Spleen (tissue), 11 donors: ENCODE measurements at regions not wholly inside any gene's neighbourhood (a gene's known extent, or its start where the extent isn't known, plus 50 kb on each side); places are given as distances from the start of the nearest gene placed in this dataset.

Source experiments
- DNase-seq: peaks from one replicate; pipeline ENCODE4 v3.0.0-alpha.2; 2020
- H3K27ac ChIP-seq, 8 donors: fragments of 200-600 bp; sonication (generic) in 7 of 8; 1 replicate in 4 of 8; 2 replicates in 4 of 8; pipeline versions ENCODE4 v1.5.0 to v1.8.0; 2016 to 2021; ENCODE audit warnings: inconsistent platforms in 4 of 8, mild to moderate bottlenecking in 4 of 8, moderate library complexity in 1 of 8
- H3K27me3 ChIP-seq, 7 donors: fragments of 200-600 bp; sonication (generic) in 6 of 7; replicated peaks in 1 of 7; 1 replicate in 4 of 7; 2 replicates in 3 of 7; pipeline versions ENCODE4 v1.5.0 to v1.8.0; 2016 to 2021; ENCODE audit warnings: inconsistent platforms in 3 of 7, mild to moderate bottlenecking in 1 of 7
- H3K36me3 ChIP-seq, 6 donors: fragments of 200-600 bp; sonication (generic) in 5 of 6; 1 replicate in 4 of 6; 2 replicates in 2 of 6; pipeline versions ENCODE4 v1.5.0 to v1.8.0; 2016 to 2021; ENCODE audit warnings: inconsistent platforms in 2 of 6
- H3K4me1 ChIP-seq, 6 donors: fragments of 200-600 bp; sonication (generic) in 5 of 6; 1 replicate in 3 of 6; 2 replicates in 3 of 6; pipeline versions ENCODE4 v1.5.0 to v1.8.0; 2016 to 2021; ENCODE audit warnings: inconsistent platforms in 3 of 6
- H3K4me3 ChIP-seq, 8 donors: fragments of 200-600 bp; sonication (generic) in 7 of 8; 1 replicate in 4 of 8; 2 replicates in 4 of 8; pipeline versions ENCODE4 v1.5.0 to v1.8.0; 2016 to 2021; ENCODE audit warnings: inconsistent platforms in 4 of 8, mild to moderate bottlenecking in 4 of 8, moderate library complexity in 2 of 8
- H3K9me3 ChIP-seq, 8 donors: fragments of 200-600 bp; sonication (generic) in 7 of 8; 1 replicate in 4 of 8; 2 replicates in 4 of 8; pipeline versions ENCODE4 v1.5.0 to v1.8.0; 2016 to 2021; ENCODE audit warnings: inconsistent platforms in 4 of 8
- CTCF ChIP-seq, 11 experiments: fragments of 200-600 bp in 7 of 11; fragments of 450-650 bp in 4 of 11; sonication (generic) in 4 of 11; IDR thresholded peaks in 8 of 11; conservative IDR thresholded peaks in 3 of 11; 1 replicate in 7 of 11; 2 replicates in 4 of 11; pipeline versions ENCODE4 v1.4.0 to v1.8.0; 2016 to 2021; ENCODE audit warnings: antibody characterized with exemption in 11 of 11, inconsistent platforms in 4 of 11, mild to moderate bottlenecking in 1 of 11
- POLR2A ChIP-seq, 3 donors: fragments of 450-650 bp; IDR thresholded peaks; one replicate each; pipeline ENCODE4 v1.5.1; 2017; ENCODE audit warnings: antibody characterized with exemption in 3 of 3, mild to moderate bottlenecking in 1 of 3
- POLR2AphosphoS5 ChIP-seq, 3 donors: sonication (generic); formaldehyde crosslinking; IDR thresholded peaks; one replicate each; pipeline ENCODE4 v1.5.1; 2017; ENCODE audit warnings: antibody characterized with exemption in 3 of 3
- WGBS, 5 donors: extraction: QIAGEN DNeasy Blood & Tissue Kit in 3 of 5; methylation state at CpG; one replicate each; pipeline versions ENCODE4 v1.1.5 to v1.1.7; 2013 to 2018; 5-methylcytosine and 5-hydroxymethylcytosine counted together
- intact Hi-C: fragments of 100-400 bp; cut with DNase I; formaldehyde crosslinking; loops from one replicate; pipeline ENCODE4 v1.15.0; 2023; ENCODE audit warnings: low total_unique reads
- donor health status: healthy with polysubstance abuse.
- donor health status: DM: no; HTN: no; CAD: no; lungs with moderate emphysema.
- donor health status: DM: no; HTN: no; CAD: no.
- donor health status: Bipolar disorder and iron deficiency.
- donor health status: healthy.
- donor health status: DM: no; HTN: no; CAD: no.
- donor health status: DM: yes; HTN: yes; CAD: no.

GRCh38 chr10:25820874-25821273 is 113.2 kb upstream of the MYO3A start:
- Histone ChIP-seq H3K27me3 (no peaks in the 10 kb centered on the region), H3K9me3 (peaks cover 0 to 4% (median 0%) of the 10 kb centered on the region in 8 donors), H3K4me1 (no peaks in the 10 kb centered on the region), H3K4me3 (peak overlapping the region in 4 of 8 donors; percentile 2 to 60 (median 22)), H3K27ac (peak overlapping the region in 1 of 8 donors; percentile 39), H3K36me3 (no peaks in the 10 kb centered on the region)
- TF ChIP-seq POLR2A (IDR thresholded peaks at IDR 0.05) (no peak), CTCF (IDR thresholded peaks at IDR 0.05 in 8 of 11, conservative IDR thresholded peaks at IDR 0.05 in 3 of 11) (no peak), POLR2AphosphoS5 (IDR thresholded peaks at IDR 0.05) (no peak)
- DNase-seq = no peak
- intact Hi-C loops = no loop called here
- 30 to 41% (median 37%) methylated on average over 8 of the region's 8 CpGs for WGBS, 5 donors

- TF ChIP-seq CTCF (IDR thresholded peaks at IDR 0.05 in 8 of 11, conservative IDR thresholded peaks at IDR 0.05 in 3 of 11) = no peak
- TF ChIP-seq POLR2AphosphoS5 (IDR thresholded peaks at IDR 0.05) = no peak
- TF ChIP-seq POLR2A (IDR thresholded peaks at IDR 0.05) = no peak
- WGBS, 5 donors = 38 to 49% (median 45%) methylated on average over 4 of the region's 4 CpGs
- no peak for DNase-seq
- Histone ChIP-seq H3K4me1 (no peaks in the 10 kb centered on the region), H3K9me3 (peaks cover 0 to 4% (median 0%) of the 10 kb centered on the region in 8 donors), H3K27ac (no peak overlapping the region), H3K4me3 (no peak overlapping the region), H3K27me3 (peaks cover 0 to 6% (median 0%) of the 10 kb centered on the region in 7 donors), H3K36me3 (no peaks in the 10 kb centered on the region)
- intact Hi-C loops = no loop called here
Measured at GRCh38 chr10:25824050-25824449, 110.0 kb upstream of the MYO3A start.

- WGBS, 5 donors = 48 to 53% (median 51%) methylated on average over 4 of the region's 4 CpGs
- H3K4me1 ChIP-seq = no peaks in the 10 kb centered on the region
Measured at GRCh38 chr10:25828475-25828874, 105.6 kb upstream of the MYO3A start.

GRCh38 chr10:25831080-25831479 is 102.9 kb upstream of the MYO3A start:
- Histone ChIP-seq H3K27ac (no peak overlapping the region), H3K36me3 (no peaks in the 10 kb centered on the region), H3K9me3 (peaks cover 0 to 5% (median 0%) of the 10 kb centered on the region in 8 donors), H3K4me1 (no peaks in the 10 kb centered on the region), H3K4me3 (no peak overlapping the region), H3K27me3 (peaks cover 0 to 6% (median 0%) of the 10 kb centered on the region in 7 donors)
- no peak for DNase-seq
- TF ChIP-seq POLR2A (IDR thresholded peaks at IDR 0.05) (no peak), CTCF (IDR thresholded peaks at IDR 0.05 in 8 of 11, conservative IDR thresholded peaks at IDR 0.05 in 3 of 11) (no peak), POLR2AphosphoS5 (IDR thresholded peaks at IDR 0.05) (no peak)
- intact Hi-C loops = no loop called here
- WGBS, 5 donors = 69 to 82% (median 79%) methylated on average over 1 of the region's 1 CpG

More at GRCh38 chr10:25828475-25828874, 105.6 kb upstream of the MYO3A start:
- H3K9me3 ChIP-seq = no peaks in the 10 kb centered on the region
- no peaks in the 10 kb centered on the region for H3K36me3 ChIP-seq
- no peak for DNase-seq
- H3K27ac ChIP-seq = no peak overlapping the region
- H3K4me3 ChIP-seq = no peak overlapping the region
- intact Hi-C loops = no loop called here
- H3K27me3 ChIP-seq = peaks cover 0 to 6% (median 0%) of the 10 kb centered on the region in 7 donors
- TF ChIP-seq POLR2A (IDR thresholded peaks at IDR 0.05) = no peak
- TF ChIP-seq CTCF (IDR thresholded peaks at IDR 0.05 in 8 of 11, conservative IDR thresholded peaks at IDR 0.05 in 3 of 11) = no peak
- no peak for TF ChIP-seq POLR2AphosphoS5 (IDR thresholded peaks at IDR 0.05)
